Transverse colon (tissue), 4 donors: ENCODE measurements at regions not wholly inside any gene's neighbourhood (a gene's known extent, or its start where the extent isn't known, plus 50 kb on each side); places are given as distances from the start of the nearest gene placed in this dataset.

Experiments
- POLR2AphosphoS5 ChIP-seq, 3 donors: sonication (generic); formaldehyde crosslinking; IDR thresholded peaks; one replicate each; pipeline ENCODE4 v1.6.1; 2016; ENCODE audit warnings: antibody characterized with exemption in 3 of 3
- TF ChIP-seq, protein P1 (sequence below), 5 experiments: fragments of 200-600 bp in 3 of 5; fragments of 450-650 bp in 2 of 5; sonication (generic) in 3 of 5; IDR thresholded peaks; 1 replicate in 2 of 5; 2 replicates in 3 of 5; pipeline ENCODE4 v1.5.1; 2016 to 2017; ENCODE audit warnings: antibody characterized with exemption in 5 of 5, inconsistent platforms in 3 of 5, mild to moderate bottlenecking in 2 of 5, moderate library complexity in 1 of 5

DNA sequence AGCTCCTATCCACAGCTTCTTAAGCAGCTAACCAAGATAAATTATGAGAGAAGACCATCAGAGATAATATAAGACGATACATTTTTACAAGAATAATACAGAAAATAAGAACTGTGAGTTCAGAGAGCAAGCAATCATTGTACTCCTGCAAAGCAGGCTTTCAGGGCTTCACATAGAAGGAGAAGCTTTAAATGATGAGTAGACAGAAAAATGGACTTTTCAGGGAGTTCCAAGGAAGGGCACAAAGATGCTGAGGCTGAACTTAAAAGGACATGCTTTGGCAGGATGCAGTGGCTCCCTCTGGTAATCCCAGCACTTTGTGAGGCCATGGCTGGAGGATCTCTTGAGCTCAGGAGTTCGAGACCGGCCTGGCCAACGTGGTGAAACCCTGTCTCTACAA lies 159.5 kb downstream of the POU4F1 start:
- TF ChIP-seq, protein P1, sequence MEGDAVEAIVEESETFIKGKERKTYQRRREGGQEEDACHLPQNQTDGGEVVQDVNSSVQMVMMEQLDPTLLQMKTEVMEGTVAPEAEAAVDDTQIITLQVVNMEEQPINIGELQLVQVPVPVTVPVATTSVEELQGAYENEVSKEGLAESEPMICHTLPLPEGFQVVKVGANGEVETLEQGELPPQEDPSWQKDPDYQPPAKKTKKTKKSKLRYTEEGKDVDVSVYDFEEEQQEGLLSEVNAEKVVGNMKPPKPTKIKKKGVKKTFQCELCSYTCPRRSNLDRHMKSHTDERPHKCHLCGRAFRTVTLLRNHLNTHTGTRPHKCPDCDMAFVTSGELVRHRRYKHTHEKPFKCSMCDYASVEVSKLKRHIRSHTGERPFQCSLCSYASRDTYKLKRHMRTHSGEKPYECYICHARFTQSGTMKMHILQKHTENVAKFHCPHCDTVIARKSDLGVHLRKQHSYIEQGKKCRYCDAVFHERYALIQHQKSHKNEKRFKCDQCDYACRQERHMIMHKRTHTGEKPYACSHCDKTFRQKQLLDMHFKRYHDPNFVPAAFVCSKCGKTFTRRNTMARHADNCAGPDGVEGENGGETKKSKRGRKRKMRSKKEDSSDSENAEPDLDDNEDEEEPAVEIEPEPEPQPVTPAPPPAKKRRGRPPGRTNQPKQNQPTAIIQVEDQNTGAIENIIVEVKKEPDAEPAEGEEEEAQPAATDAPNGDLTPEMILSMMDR (IDR thresholded peaks at IDR 0.05) = no peak
- no peak for TF ChIP-seq POLR2AphosphoS5 (IDR thresholded peaks at IDR 0.05)
